DND-41 (cell line): ENCODE measurements at regions not wholly inside any gene's neighbourhood (a gene's known extent, or its start where the extent isn't known, plus 50 kb on each side); places are given as distances from the start of the nearest gene placed in this dataset.
"Not testable (repeated sequence)": the region's sequence is repeated elsewhere in the genome, so short reads cannot be mapped to it uniquely, and the experiment has no call there.

ENCODE experiments used
- ATAC-seq: fragments of 200-7000 bp; cut with Tn5 transposase; 3 replicates; pipeline ENCODE4 v1.9.1; 2021; ENCODE audit warnings: low read depth; ENCODE audit not compliant: insufficient read depth
- DNase-seq: peaks from one replicate; pipeline ENCODE4 v3.0.0-alpha.2; 2020
- H2AFZ ChIP-seq: 2 replicates; pipeline ENCODE4 v1.6.0; 2012; ENCODE audit warnings: low read depth, low read length
- H3K27ac ChIP-seq: 2 replicates; pipeline ENCODE4 v1.5.1; 2012; ENCODE audit warnings: low read length, inconsistent platforms
- H3K27me3 ChIP-seq: fragments of 200-600 bp; sonication (generic); 2 replicates; pipeline ENCODE4 v1.6.0; 2012; ENCODE audit warnings: low read length, mild to moderate bottlenecking, inconsistent platforms; ENCODE audit not compliant: insufficient read depth, poor library complexity
- H3K36me3 ChIP-seq: 2 replicates; pipeline ENCODE4 v1.5.1; 2012; ENCODE audit warnings: low read length, inconsistent platforms; ENCODE audit not compliant: insufficient read depth
- H3K4me1 ChIP-seq: 2 replicates; pipeline ENCODE4 v1.5.1; 2012; ENCODE audit warnings: mild to moderate bottlenecking, low read length; ENCODE audit not compliant: insufficient read depth
- H3K4me2 ChIP-seq: 2 replicates; pipeline ENCODE4 v1.6.0; 2012; ENCODE audit warnings: mild to moderate bottlenecking, moderate library complexity, low read length, inconsistent platforms; ENCODE audit not compliant: insufficient read depth
- H3K4me3 ChIP-seq, 2 experiments: fragments of 200-600 bp in 1 of 2; shearing (Covaris generic) in 1 of 2; 2 replicates each; pipeline ENCODE4 v1.5.1; 2012 to 2016; ENCODE audit warnings: inconsistent platforms in 2 of 2, low read length in 2 of 2, mild to moderate bottlenecking in 2 of 2, low read depth in 1 of 2, moderate library complexity in 1 of 2
- H3K79me2 ChIP-seq: 2 replicates; pipeline ENCODE4 v1.6.0; 2012; ENCODE audit warnings: low read length, inconsistent platforms; ENCODE audit not compliant: insufficient read depth
- H3K9ac ChIP-seq: 2 replicates; pipeline ENCODE4 v1.6.0; 2012; ENCODE audit warnings: low read depth, mild to moderate bottlenecking, inconsistent platforms, low read length, moderate library complexity
- H3K9me3 ChIP-seq: 2 replicates; pipeline ENCODE4 v1.5.1; 2012; ENCODE audit warnings: low read length, moderate library complexity, mild to moderate bottlenecking, inconsistent platforms; ENCODE audit not compliant: insufficient read depth, severe bottlenecking
- H4K20me1 ChIP-seq: 2 replicates; pipeline ENCODE4 v1.6.0; 2012; ENCODE audit warnings: low read length; ENCODE audit not compliant: insufficient read depth
- EZH2 ChIP-seq: IDR thresholded peaks from 3 replicates; pipeline ENCODE4 v1.6.1; 2012; ENCODE audit warnings: borderline replicate concordance, low read depth, mild to moderate bottlenecking, moderate library complexity, low read length, inconsistent platforms; ENCODE audit not compliant: severe bottlenecking
- TF ChIP-seq, protein P1 (sequence below): IDR thresholded peaks from 2 replicates; pipeline ENCODE4 v1.5.1; 2012; ENCODE audit warnings: borderline replicate concordance, low read length, moderate library complexity, mild to moderate bottlenecking; ENCODE audit not compliant: poor library complexity, severe bottlenecking; ENCODE audit errors: extremely low read depth

DNA sequence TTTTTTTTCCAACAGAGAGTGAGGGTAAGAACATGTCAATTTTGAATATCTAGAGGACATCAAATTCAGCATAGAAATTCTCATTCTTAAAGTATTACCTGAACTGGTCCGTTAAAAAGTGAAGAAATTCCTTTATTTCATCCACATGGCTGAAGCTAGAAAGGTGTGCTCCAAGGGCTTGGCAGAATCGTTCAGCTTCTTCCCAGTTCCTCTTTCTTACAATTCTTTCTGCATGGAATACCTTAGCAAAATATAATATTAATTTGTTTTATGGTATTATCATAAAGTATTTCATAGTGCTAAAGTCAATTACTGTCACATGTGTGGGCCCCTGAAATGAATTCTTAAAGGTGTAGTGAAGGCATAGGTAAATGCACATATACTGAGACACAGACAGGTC lies 74.3 kb upstream of the CD302 start:
- Histone ChIP-seq H3K79me2 (no peaks in the 10 kb centered on the region), H3K4me2 (no peak overlapping the region), H3K4me1 (no peaks in the 10 kb centered on the region), H3K36me3 (no peaks in the 10 kb centered on the region), H3K9me3 (no peaks in the 10 kb centered on the region), H3K27ac (no peak overlapping the region), H3K4me3 (no peak overlapping the region), H3K27me3 (no peaks in the 10 kb centered on the region), H4K20me1 (no peaks in the 10 kb centered on the region), H3K9ac (no peak overlapping the region), H2AFZ (no peak overlapping the region)
- no peak for TF ChIP-seq EZH2
- ATAC-seq (no peak), DNase-seq (no peak)

DNA sequence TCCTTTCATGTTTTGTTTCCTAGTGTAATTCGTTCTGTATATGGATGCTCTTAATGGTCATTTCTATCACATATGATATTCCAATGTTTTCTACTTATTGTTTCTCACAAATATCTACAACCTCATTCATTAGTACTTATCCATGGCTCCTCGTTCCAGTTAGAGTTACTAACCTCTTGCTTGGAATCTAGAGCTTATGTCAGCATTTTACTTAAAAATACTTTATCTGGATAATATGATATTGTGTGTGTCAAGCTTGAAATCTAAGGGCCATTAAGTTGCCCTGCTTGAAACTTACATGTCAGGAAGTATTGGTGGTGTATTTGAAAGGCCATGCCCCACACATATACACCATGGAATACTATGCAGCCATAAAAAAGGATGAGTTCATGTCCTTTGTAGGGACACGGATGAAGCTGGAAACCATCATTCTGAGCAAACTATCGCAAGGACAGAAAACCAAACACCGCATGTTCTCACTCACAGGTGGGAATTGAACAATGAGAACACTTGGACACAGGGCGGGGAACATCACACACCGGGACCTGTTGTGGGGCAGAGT lies 70.7 kb upstream of the CD302 start:
- not testable (repeated sequence) for H4K20me1 ChIP-seq, H3K79me2 ChIP-seq, H3K4me2 ChIP-seq, DNase-seq, H3K4me1 ChIP-seq, ATAC-seq, H3K36me3 ChIP-seq, H3K27ac ChIP-seq, H3K4me3 ChIP-seq, H3K9me3 ChIP-seq, H3K9ac ChIP-seq, H2AFZ ChIP-seq, H3K27me3 ChIP-seq

DNA sequence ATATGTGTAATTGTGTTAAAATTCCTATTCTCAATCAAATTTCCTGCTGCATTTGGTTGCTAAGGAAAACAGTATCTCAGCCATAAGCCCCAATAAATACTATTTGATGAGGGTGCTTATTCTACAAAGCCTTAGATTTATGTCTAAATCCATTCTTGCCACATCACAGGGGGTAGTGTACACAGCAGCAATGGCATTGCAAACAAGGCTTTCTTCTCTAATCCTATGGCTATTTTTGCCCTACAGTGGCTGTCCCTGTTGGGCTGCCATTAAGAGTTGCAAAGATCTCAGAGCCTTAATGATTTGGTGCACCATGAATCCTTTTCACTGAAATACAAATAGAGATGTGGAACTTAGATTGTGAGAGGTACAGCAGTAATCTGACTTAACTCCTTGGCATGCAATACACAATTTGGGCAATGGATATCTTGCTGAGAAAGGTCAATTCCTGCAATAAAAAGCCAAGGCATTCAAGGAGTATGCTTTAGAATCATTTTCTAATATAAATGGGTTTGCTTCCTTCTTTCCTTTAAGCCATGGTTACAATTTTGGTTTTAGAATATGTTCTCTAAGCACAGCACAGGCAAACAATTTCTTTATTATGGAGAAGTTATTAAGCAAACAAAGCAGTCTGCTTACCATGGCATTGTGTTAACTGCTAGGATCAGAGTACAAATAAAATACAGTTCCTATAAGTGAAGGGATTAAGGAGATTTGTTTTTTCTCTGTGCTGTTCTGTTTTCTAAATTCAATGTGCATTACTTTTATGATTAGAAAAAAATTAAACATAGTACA lies 69.8 kb upstream of the CD302 start:
- H3K36me3 ChIP-seq: no peaks in the 10 kb centered on the region
- DNase-seq (no peak), ATAC-seq (no peak)

DNA sequence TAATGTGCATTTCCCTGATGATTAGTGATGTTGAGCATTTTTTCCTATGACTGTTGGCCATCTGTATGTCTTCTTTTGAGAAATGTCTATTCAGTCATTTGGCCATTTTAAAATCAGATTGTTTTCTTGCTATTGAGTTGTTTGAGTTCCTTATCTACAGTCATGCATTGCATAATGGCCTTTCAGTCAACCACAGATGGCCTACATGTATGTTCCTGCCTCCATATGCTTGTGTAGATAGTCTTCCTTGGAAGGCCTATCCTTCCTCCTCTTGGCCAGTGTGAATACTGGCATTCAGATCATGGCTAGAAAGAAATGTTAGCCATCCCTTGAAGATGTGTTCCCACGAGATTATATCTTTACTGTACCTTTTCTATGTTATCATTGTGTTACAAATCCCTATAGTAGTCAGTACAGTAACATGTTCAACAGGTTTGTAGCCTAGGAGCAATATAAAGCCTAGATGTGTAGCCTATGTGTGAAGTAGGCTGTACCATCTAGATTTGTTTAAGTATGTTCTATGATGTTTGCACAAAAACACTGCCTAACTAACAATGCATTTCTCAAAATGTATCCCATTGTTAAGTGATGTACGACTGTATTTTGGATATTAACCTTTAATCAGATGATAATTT lies 65.6 kb upstream of the CD302 start:
- H3K9ac ChIP-seq: no peak overlapping the region
- no peaks in the 10 kb centered on the region for H3K79me2 ChIP-seq
- H3K4me3 ChIP-seq: no peak overlapping the region
- H3K9me3 ChIP-seq: no peaks in the 10 kb centered on the region
- DNase-seq: no peak
- no peak overlapping the region for H2AFZ ChIP-seq
- ATAC-seq: no peak
- no peaks in the 10 kb centered on the region for H4K20me1 ChIP-seq
- H3K4me2 ChIP-seq: no peak overlapping the region
- H3K27ac ChIP-seq: no peak overlapping the region
- no peak for TF ChIP-seq EZH2
- TF ChIP-seq, protein P1, sequence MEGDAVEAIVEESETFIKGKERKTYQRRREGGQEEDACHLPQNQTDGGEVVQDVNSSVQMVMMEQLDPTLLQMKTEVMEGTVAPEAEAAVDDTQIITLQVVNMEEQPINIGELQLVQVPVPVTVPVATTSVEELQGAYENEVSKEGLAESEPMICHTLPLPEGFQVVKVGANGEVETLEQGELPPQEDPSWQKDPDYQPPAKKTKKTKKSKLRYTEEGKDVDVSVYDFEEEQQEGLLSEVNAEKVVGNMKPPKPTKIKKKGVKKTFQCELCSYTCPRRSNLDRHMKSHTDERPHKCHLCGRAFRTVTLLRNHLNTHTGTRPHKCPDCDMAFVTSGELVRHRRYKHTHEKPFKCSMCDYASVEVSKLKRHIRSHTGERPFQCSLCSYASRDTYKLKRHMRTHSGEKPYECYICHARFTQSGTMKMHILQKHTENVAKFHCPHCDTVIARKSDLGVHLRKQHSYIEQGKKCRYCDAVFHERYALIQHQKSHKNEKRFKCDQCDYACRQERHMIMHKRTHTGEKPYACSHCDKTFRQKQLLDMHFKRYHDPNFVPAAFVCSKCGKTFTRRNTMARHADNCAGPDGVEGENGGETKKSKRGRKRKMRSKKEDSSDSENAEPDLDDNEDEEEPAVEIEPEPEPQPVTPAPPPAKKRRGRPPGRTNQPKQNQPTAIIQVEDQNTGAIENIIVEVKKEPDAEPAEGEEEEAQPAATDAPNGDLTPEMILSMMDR: no peak
- no peaks in the 10 kb centered on the region for H3K36me3 ChIP-seq
- H3K27me3 ChIP-seq: no peaks in the 10 kb centered on the region
- H3K4me1 ChIP-seq: no peaks in the 10 kb centered on the region

More for the DNA sequence above, 69.8 kb upstream of the CD302 start:
- H3K4me1 ChIP-seq: no peaks in the 10 kb centered on the region
- no peaks in the 10 kb centered on the region for H4K20me1 ChIP-seq
- H3K9me3 ChIP-seq: no peaks in the 10 kb centered on the region
- no peak overlapping the region; the same call in 1 of the 2 replicates for H2AFZ ChIP-seq
- no peak overlapping the region for H3K9ac ChIP-seq
- no peaks in the 10 kb centered on the region for H3K79me2 ChIP-seq
- H3K4me2 ChIP-seq: no peak overlapping the region
- TF ChIP-seq EZH2: no peak
- TF ChIP-seq, protein P1: no peak
- no peaks in the 10 kb centered on the region for H3K27me3 ChIP-seq
- no peak overlapping the region for H3K4me3 ChIP-seq
- H3K27ac ChIP-seq: no peak overlapping the region
